HT1080 (cell line): ENCODE measurements at regions not wholly inside any gene's neighbourhood (a gene's known extent, or its start where the extent isn't known, plus 50 kb on each side); places are given as distances from the start of the nearest gene placed in this dataset.
"Not testable (repeated sequence)": the region's sequence is repeated elsewhere in the genome, so short reads cannot be mapped to it uniquely, and the experiment has no call there.

Experiments
- DNase-seq: peaks from one replicate; pipeline ENCODE4 v3.0.0-alpha.2; 2015; ENCODE audit warnings: low read depth

- DNase-seq = no peak
These were observed 241.4 kb upstream of the DGKB start for GRCh38 chr7:15143936-15144335.

DNA sequence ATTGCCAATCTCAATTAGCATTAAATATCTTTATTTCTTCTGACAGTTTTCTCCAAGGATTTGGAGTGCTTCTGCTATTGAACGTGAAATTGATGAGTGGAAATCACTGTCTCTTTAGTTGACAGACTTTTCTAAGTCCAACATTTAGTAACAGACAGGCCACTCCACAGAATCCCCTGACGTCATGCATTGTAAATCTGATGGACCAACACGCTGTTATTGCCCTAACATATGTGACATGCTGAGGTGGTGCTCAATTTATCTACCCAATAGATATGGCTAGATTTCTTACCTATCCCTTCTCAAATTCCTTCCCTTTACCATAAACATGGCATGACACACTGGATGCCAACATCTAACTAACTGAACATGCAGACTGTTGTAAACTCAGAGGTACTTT is 240.6 kb upstream of the DGKB start:
- no peak for DNase-seq

GRCh38 chr7:15140431-15140830 is 237.9 kb upstream of the DGKB start:
- no peak for DNase-seq

- no peak for DNase-seq
These were observed 229.1 kb upstream of the DGKB start for GRCh38 chr7:15131661-15132060.

GRCh38 chr7:15130666-15131541 is 228.4 kb upstream of the DGKB start:
- DNase-seq = peak; percentile 55

- no peak for DNase-seq
These were observed 226.2 kb upstream of the DGKB start for GRCh38 chr7:15128716-15129115.

DNA sequence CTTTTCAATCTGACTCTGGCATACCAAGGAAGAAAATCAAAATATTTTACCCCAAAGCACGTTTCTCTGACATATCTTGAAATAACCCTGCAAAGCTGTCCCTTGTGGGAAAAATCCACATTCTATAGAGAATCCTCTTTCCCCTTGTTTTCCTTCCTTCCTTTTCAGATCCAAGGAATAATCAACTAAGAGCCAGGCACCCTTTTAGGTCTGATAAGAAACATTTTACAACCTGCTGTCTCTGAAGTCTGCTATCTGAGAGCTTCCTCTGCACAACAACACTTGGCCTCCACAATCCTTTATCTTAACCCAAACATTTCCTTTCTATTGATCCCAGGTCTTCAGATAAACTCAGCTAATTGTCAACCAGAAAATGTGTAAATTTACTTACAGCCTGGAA is 224.1 kb upstream of the DGKB start:
- not testable (repeated sequence) for DNase-seq

- DNase-seq = no peak
These were observed 221.3 kb upstream of the DGKB start for GRCh38 chr7:15123901-15124300.

DNA sequence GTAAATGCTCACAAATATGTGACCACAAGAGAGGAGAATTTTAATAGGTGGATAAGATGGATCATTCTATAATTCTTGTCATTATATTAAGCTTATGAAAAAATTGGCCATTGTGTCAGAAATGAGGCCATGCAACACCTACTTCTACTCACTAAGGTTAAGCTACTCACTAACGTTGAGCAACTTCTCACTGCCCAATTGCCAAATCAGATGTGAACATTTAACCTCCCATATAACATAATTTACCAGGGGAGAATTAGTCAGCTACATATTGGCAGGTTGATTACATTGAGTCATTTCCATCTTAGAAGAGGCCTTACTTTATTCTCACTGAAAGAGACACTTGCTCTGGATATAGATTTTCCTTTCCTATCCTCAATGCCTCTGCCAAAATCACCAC is 211.2 kb upstream of the DGKB start:
- peak; percentile 45 for DNase-seq

DNA sequence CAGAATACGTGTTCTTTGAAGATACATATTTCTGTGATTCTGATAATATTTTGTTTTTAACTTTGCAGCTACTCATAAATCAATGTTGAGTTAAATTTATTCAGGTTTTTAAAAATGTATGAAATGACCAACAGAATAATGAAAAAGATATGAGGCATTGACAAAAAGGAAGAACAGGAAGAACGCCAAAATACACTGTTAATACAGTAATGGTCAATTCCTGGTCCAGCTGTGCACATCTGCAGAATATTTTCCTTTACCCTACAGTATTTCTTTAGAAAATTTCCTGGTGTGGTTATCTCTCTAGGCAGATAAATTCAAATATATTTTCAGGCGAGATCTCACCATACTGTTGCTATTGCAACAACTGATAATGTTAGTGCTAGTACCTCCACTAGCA is 203.2 kb upstream of the DGKB start:
- no peak for DNase-seq

GRCh38 chr7:15104411-15105092 is 202.0 kb upstream of the DGKB start:
- no peak for DNase-seq

- no peak for DNase-seq
These were observed 196.5 kb upstream of the DGKB start for GRCh38 chr7:15099074-15099473.

GRCh38 chr7:15096853-15097252 is 194.3 kb upstream of the DGKB start:
- no peak for DNase-seq

- no peak for DNase-seq
These were observed 192.4 kb upstream of the DGKB start for GRCh38 chr7:15094989-15095388.

DNA sequence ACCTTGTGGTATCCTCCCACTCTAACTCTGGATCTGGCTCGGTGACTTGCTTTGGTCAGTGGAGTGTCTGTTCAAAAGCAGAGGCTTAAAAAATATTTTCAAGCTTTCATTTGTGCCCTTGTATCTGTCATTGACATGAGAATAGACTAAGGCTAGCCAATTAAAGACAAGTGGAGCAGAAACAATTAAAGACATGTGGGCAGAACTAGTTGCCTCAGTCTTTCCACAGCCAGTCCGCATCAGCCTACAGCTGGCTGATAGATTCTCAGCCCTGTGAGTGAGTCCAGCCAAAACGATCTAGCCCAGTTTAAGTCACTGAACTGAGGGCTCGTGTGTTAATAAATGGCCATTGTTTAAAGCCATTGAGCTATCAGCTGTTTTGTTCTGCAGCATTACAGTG is 185.2 kb upstream of the DGKB start:
- DNase-seq = no peak

GRCh38 chr7:15086862-15087261 is 184.3 kb upstream of the DGKB start:
- no peak for DNase-seq

GRCh38 chr7:15086131-15086611 is 183.6 kb upstream of the DGKB start:
- no peak for DNase-seq

GRCh38 chr7:15085366-15085765 is 182.8 kb upstream of the DGKB start:
- no peak for DNase-seq

DNA sequence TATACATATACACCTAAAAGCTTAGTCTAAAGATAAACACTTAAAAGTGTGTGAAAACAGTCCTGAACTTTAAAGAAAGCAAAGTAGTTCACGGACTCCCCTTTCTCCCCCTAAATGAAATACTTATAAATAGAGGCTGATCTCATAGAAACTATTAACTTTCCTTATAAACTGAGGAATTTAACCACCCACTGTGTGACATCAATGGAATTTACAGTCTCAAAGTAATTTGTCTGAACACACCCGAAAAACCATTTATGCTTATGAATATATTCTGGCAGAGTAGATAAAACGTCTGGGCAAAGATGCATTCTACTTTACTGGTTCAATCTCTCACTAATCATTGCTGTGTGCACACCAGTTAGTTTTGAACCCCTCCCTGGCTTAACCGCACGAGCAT is 181.8 kb upstream of the DGKB start:
- DNase-seq = no peak

DNA sequence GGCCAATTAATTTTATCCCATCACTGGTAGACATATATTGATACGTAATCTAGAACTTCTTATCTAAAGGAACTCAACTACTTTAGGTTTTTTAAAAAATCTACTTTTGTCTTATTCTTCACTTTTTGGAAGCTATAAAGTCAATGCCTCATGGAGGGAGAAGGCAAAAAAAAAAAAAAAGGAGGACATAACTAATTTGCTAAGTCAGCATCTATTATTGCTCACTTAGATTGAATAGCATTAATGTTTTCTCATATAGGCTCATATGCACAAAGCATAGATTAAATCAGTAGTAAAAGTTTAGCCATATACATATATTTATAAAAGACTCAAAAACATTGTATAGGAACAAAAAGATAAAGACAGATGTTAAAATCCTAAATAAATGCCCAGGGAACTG is 179.3 kb upstream of the DGKB start:
- no peak for DNase-seq

DNA sequence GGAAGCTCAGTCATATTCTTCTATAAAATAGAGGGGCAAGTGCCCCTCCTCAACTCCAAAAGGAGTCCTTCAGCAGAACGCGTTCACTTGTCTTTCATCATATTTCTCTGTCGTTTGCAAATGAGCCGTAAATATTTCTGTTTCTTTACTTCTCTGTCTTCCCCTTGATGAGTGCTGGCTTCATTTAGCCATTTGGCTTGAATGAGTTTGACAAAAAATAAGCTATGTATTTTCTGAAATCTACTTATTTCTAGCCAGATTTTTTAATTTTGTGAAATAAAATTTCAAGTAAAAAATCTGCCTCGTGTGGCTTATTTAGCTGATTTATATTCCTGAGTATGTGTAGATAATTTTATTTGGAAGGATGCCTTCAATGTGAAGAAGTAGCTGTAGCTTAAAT is 170.8 kb upstream of the DGKB start:
- DNase-seq = no peak

GRCh38 chr7:15068324-15068723 is 165.8 kb upstream of the DGKB start:
- no peak for DNase-seq

GRCh38 chr7:15057272-15057671 is 154.7 kb upstream of the DGKB start:
- no peak for DNase-seq
